ENCODE measurements at regions not wholly inside any gene's neighbourhood (a gene's known extent, or its start where the extent isn't known, plus 50 kb on each side); places are given as distances from the start of the nearest gene placed in this dataset.
"Not testable (repeated sequence)": the region's sequence is repeated elsewhere in the genome, so short reads cannot be mapped to it uniquely, and the experiment has no call there.

DNA sequence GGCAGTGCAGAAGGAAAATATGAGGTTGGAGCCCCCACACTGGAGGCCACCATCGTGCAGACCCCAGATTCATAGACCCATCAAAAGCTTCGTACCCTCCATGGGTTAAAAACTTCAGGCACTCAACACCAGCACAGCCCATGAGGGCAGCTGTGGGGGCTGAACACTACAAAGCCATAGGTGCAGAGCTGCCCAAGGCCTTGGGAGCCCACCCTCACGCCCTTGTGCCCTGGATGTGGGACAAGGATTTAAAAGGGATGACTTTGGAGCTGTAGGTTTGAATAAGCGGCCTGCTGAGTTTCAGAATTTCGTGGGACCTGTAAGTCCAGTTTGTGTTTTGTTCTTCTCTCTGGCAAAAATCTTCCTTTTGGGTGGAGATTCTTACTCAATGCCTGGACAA, 747.6 kb downstream of the SPATA31A6 start:
- H3K9me3 ChIP-seq (ENCODE audit: insufficient read depth, low read length); H4K20me1 ChIP-seq (ENCODE audit: insufficient read depth, low read length); H3K27me3 ChIP-seq (ENCODE audit: low read depth, low read length); H3K4me3 ChIP-seq (ENCODE audit: low read length); H3K79me2 ChIP-seq (ENCODE audit: low read length); H3K4me1 ChIP-seq (ENCODE audit: low read length); H2AFZ ChIP-seq (ENCODE audit: low read depth, low read length); H3K36me3 ChIP-seq (replicated peaks; ENCODE audit: low read depth, low read length); H3K9ac ChIP-seq (ENCODE audit: low read length); H3K4me2 ChIP-seq (ENCODE audit: low read length); H3K27ac ChIP-seq (ENCODE audit: low read length): not testable (repeated sequence)

DNA sequence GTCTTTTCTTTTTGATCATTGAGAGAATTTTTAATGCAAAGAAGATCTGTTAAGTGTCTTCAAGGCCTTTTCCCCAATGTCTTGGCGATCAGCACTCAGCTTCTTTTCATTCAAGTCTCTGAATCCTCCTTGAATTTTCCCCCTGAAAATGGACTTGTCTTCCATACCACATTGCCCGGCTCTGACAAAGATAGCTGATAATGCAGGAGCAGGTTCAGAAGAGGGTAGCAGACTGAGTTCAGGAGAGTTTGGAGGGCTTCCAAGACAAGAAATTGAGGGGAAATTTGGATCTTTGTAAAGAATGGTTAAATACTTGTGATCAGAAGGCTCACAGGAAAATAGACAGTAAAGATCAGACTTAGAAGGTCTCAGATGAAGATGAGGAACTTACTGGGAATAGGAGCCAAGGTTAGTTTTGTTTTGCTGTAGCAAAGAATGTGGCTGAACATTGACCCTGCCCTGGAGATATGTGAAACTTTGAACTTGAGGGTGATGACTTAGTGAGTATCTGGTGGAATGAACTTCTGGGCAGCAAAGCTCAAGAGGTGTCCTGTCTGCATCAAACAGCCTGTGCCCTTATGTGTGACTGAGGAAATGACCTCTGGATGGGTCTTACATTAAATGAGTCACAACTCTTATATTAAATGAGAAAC, 754.2 kb downstream of the SPATA31A6 start:
- not testable (repeated sequence) for H3K4me3 ChIP-seq (ENCODE audit: low read length); H3K36me3 ChIP-seq (replicated peaks; ENCODE audit: low read depth, low read length); H3K9ac ChIP-seq (ENCODE audit: low read length); H3K27ac ChIP-seq (ENCODE audit: low read length); H3K79me2 ChIP-seq (ENCODE audit: low read length); H3K27me3 ChIP-seq (ENCODE audit: low read depth, low read length); H3K9me3 ChIP-seq (ENCODE audit: insufficient read depth, low read length); H2AFZ ChIP-seq (ENCODE audit: low read depth, low read length); H4K20me1 ChIP-seq (ENCODE audit: insufficient read depth, low read length); H3K4me1 ChIP-seq (ENCODE audit: low read length); H3K4me2 ChIP-seq (ENCODE audit: low read length)

DNA sequence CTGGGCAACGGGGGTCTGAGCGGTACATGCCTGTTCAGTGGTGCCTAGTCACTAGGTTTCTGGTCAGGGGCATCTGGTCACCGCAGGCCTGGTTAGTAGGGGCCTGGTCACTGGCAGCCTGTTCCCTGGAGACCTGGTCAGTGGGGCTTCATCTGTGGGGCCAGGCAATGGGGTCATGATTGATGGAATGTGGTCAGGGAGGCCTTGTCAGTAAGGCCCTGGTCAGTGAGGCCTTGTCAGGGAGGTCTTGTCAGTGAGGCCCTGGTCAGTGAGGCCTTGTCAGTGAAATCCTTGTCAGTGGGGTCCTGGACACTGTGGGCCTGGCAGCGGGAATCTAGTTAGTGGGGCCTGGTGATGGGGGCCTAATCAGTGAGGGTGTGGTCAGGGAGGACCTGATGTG, 763.6 kb downstream of the SPATA31A6 start:
- not testable (repeated sequence) for H3K27ac ChIP-seq (ENCODE audit: low read length); H4K20me1 ChIP-seq (ENCODE audit: insufficient read depth, low read length); H2AFZ ChIP-seq (ENCODE audit: low read depth, low read length); H3K4me2 ChIP-seq (ENCODE audit: low read length); H3K79me2 ChIP-seq (ENCODE audit: low read length); H3K4me3 ChIP-seq (ENCODE audit: low read length); H3K9me3 ChIP-seq (ENCODE audit: insufficient read depth, low read length); H3K4me1 ChIP-seq (ENCODE audit: low read length); H3K36me3 ChIP-seq (replicated peaks; ENCODE audit: low read depth, low read length); H3K27me3 ChIP-seq (ENCODE audit: low read depth, low read length); H3K9ac ChIP-seq (ENCODE audit: low read length)

- not testable (repeated sequence) for H3K79me2 ChIP-seq (ENCODE audit: low read length); H3K27ac ChIP-seq (ENCODE audit: low read length); H3K4me2 ChIP-seq (ENCODE audit: low read length); H3K27me3 ChIP-seq (ENCODE audit: low read depth, low read length); H4K20me1 ChIP-seq (ENCODE audit: insufficient read depth, low read length); H3K9me3 ChIP-seq (ENCODE audit: insufficient read depth, low read length); H3K36me3 ChIP-seq (replicated peaks; ENCODE audit: low read depth, low read length); H2AFZ ChIP-seq (ENCODE audit: low read depth, low read length); H3K4me3 ChIP-seq (ENCODE audit: low read length); H3K4me1 ChIP-seq (ENCODE audit: low read length); H3K9ac ChIP-seq (ENCODE audit: low read length)
- peak; percentile 25; the same call in 1 of the 2 replicates for TF ChIP-seq CTCF (IDR thresholded peaks at IDR 0.05; ENCODE audit: low read depth, low read length)
Observed at GRCh38 chr9:42951239-42951638, 767.8 kb downstream of the SPATA31A6 start.

- H2AFZ ChIP-seq (ENCODE audit: low read depth, low read length); H3K9me3 ChIP-seq (ENCODE audit: insufficient read depth, low read length); H3K4me2 ChIP-seq (ENCODE audit: low read length); H3K9ac ChIP-seq (ENCODE audit: low read length); H4K20me1 ChIP-seq (ENCODE audit: insufficient read depth, low read length); H3K27me3 ChIP-seq (ENCODE audit: low read depth, low read length); H3K27ac ChIP-seq (ENCODE audit: low read length); H3K79me2 ChIP-seq (ENCODE audit: low read length); H3K36me3 ChIP-seq (replicated peaks; ENCODE audit: low read depth, low read length); H3K4me1 ChIP-seq (ENCODE audit: low read length); H3K4me3 ChIP-seq (ENCODE audit: low read length): not testable (repeated sequence)
Observed at GRCh38 chr9:42965155-42965554, 781.7 kb downstream of the SPATA31A6 start.

- not testable (repeated sequence) for H4K20me1 ChIP-seq (ENCODE audit: insufficient read depth, low read length); H3K4me2 ChIP-seq (ENCODE audit: low read length); H2AFZ ChIP-seq (ENCODE audit: low read depth, low read length); H3K36me3 ChIP-seq (replicated peaks; ENCODE audit: low read depth, low read length); H3K27me3 ChIP-seq (ENCODE audit: low read depth, low read length); H3K4me3 ChIP-seq (ENCODE audit: low read length); H3K9me3 ChIP-seq (ENCODE audit: insufficient read depth, low read length); H3K27ac ChIP-seq (ENCODE audit: low read length); H3K4me1 ChIP-seq (ENCODE audit: low read length); H3K79me2 ChIP-seq (ENCODE audit: low read length); H3K9ac ChIP-seq (ENCODE audit: low read length)
Observed at GRCh38 chr9:42971872-42972271, 788.4 kb downstream of the SPATA31A6 start.

GRCh38 chr9:42974725-42975124, 791.3 kb downstream of the SPATA31A6 start:
- not testable (repeated sequence) for H3K27me3 ChIP-seq (ENCODE audit: low read depth, low read length); H4K20me1 ChIP-seq (ENCODE audit: insufficient read depth, low read length); H3K4me3 ChIP-seq (ENCODE audit: low read length); H3K36me3 ChIP-seq (replicated peaks; ENCODE audit: low read depth, low read length); H3K79me2 ChIP-seq (ENCODE audit: low read length); H3K9ac ChIP-seq (ENCODE audit: low read length); H3K4me1 ChIP-seq (ENCODE audit: low read length); H3K9me3 ChIP-seq (ENCODE audit: insufficient read depth, low read length); H3K4me2 ChIP-seq (ENCODE audit: low read length); H3K27ac ChIP-seq (ENCODE audit: low read length); H2AFZ ChIP-seq (ENCODE audit: low read depth, low read length)

DNA sequence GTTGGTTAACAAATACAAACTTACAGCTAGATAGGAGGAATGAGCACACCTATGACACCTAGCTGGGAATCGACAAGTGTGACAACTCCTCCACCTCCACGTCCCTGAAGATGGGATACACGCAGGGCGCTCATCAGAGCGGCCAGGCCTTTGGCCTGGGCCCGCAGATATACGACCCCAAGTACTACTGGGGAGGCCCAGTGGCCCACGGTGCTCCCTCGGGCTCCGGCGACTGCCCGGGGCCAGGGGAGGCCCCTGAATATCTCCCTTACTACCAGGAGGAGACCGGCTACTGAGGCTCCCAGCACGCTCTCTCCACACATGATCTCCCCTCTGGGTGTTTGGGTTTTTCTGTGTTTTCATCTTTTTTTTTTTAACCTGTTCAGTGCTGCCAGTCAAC, 801.3 kb downstream of the SPATA31A6 start:
- not testable (repeated sequence) for H3K27ac ChIP-seq (ENCODE audit: low read length); H3K36me3 ChIP-seq (replicated peaks; ENCODE audit: low read depth, low read length); H3K79me2 ChIP-seq (ENCODE audit: low read length); H3K9me3 ChIP-seq (ENCODE audit: insufficient read depth, low read length); H3K9ac ChIP-seq (ENCODE audit: low read length); H4K20me1 ChIP-seq (ENCODE audit: insufficient read depth, low read length); H2AFZ ChIP-seq (ENCODE audit: low read depth, low read length); H3K27me3 ChIP-seq (ENCODE audit: low read depth, low read length); H3K4me3 ChIP-seq (ENCODE audit: low read length); H3K4me2 ChIP-seq (ENCODE audit: low read length); H3K4me1 ChIP-seq (ENCODE audit: low read length)
